HCT116 (cell line): ENCODE measurements at regions not wholly inside any gene's neighbourhood (a gene's known extent, or its start where the extent isn't known, plus 50 kb on each side); places are given as distances from the start of the nearest gene placed in this dataset.
A peak's percentile ranks its signal among the peaks of the same experiment; 100 is the strongest.

Experiments
- ATAC-seq: fragments of 200-7000 bp; cut with Tn5 transposase; 2 replicates; pipeline ENCODE4 v1.9.1; 2020; ENCODE audit warnings: mild to moderate bottlenecking, moderate library complexity
- BruUV-seq: library from RNA; stranded (reverse); fragments of 400-500 nt; replicated peaks from 2 replicates; lab custom pipeline; 2021; lab: Mats Ljungman, UMichigan
- CTCF ChIA-PET: fragments of 300-600 bp; sonication (Branson Sonifier 250); formaldehyde crosslinking; loops from one replicate; lab custom pipeline; 2021; ENCODE audit warnings: antibody characterized with exemption; lab: Charles Lee
- POLR2A ChIA-PET: fragments of 300-600, 350-600 bp; sonication (Branson Sonifier 250); formaldehyde crosslinking; loops from one replicate; lab custom pipeline; 2021; ENCODE audit warnings: antibody characterized with exemption; lab: Charles Lee
- RAD21 ChIA-PET, 2 experiments: fragments of 300-600 bp; sonication (Branson Sonifier 250); formaldehyde crosslinking; loops; one replicate each; lab custom pipeline; 2023; ENCODE audit warnings: low total read pairs in 2 of 2; ENCODE audit not compliant: uncharacterized antibody in 2 of 2, unreplicated experiment in 2 of 2, low non-redundant PET in 1 of 2; lab: Charles Lee
- DNase-seq: peaks from one replicate; pipeline ENCODE4 v3.0.0-alpha.2; 2010; ENCODE audit warnings: low read depth, low spot score
- H2AFZ ChIP-seq: fragments of 200-600 bp; shearing (Covaris generic), sonication (generic); 2 replicates; pipeline ENCODE4 v1.6.1; 2017; ENCODE audit warnings: low read depth, mixed run types, mixed read lengths, antibody characterized with exemption, low read length; ENCODE audit not compliant: poor library complexity, severe bottlenecking
- H3K27ac ChIP-seq: 2 replicates; pipeline ENCODE4 v1.5.1; 2012; ENCODE audit warnings: low read depth, low read length
- H3K27me3 ChIP-seq: fragments of 200-600 bp; sonication (generic); 2 replicates; pipeline ENCODE4 v1.6.1; 2016; ENCODE audit warnings: mixed run types, low read length, mixed read lengths; ENCODE audit not compliant: insufficient read depth
- H3K36me3 ChIP-seq, 2 experiments: fragments of 200-500 bp in 1 of 2; fragments of 200-600 bp in 1 of 2; sonication (Bioruptor generic) in 1 of 2; sonication (generic) in 1 of 2; 2 replicates each; pipeline versions ENCODE4 v1.5.1 to v1.6.1; 2014 to 2016; ENCODE audit warnings: low read length in 2 of 2, inconsistent platforms in 1 of 2, mixed read lengths in 1 of 2, mixed run types in 1 of 2; ENCODE audit not compliant: insufficient read depth in 2 of 2, control insufficient read depth in 1 of 2
- H3K4me1 ChIP-seq, 2 experiments: fragments of 200-600 bp in 1 of 2; sonication (generic) in 1 of 2; 2 replicates each; pipeline versions ENCODE4 v1.5.1 to v1.6.1; 2012 to 2017; ENCODE audit warnings: low read length in 2 of 2, inconsistent platforms in 1 of 2, mild to moderate bottlenecking in 1 of 2, mixed read lengths in 1 of 2, mixed run types in 1 of 2, moderate library complexity in 1 of 2; ENCODE audit not compliant: insufficient read depth in 2 of 2, control insufficient read depth in 1 of 2
- H3K4me2 ChIP-seq: fragments of 200-600 bp; sonication (generic); 2 replicates; pipeline ENCODE4 v1.6.1; 2017; ENCODE audit warnings: mixed run types, low read length, mixed read lengths
- H3K4me3 ChIP-seq, 2 experiments: fragments of 200-600 bp in 1 of 2; sonication (generic) in 1 of 2; replicated peaks in 1 of 2; 2 replicates each; pipeline ENCODE4 v1.5.1; 2011 to 2016; ENCODE audit warnings: low read length in 2 of 2, control low read depth in 1 of 2, low read depth in 1 of 2, mild to moderate bottlenecking in 1 of 2, mixed read lengths in 1 of 2, mixed run types in 1 of 2
- H3K79me2 ChIP-seq: fragments of 200-600 bp; sonication (generic); 2 replicates; pipeline ENCODE4 v1.6.1; 2017; ENCODE audit warnings: mild to moderate bottlenecking, mixed run types, low read length, moderate library complexity, mixed read lengths; ENCODE audit not compliant: insufficient read depth
- H3K9ac ChIP-seq: fragments of 200-600 bp; sonication (generic); 2 replicates; pipeline ENCODE4 v1.6.1; 2016; ENCODE audit warnings: low read length, mixed read lengths
- H3K9me2 ChIP-seq: fragments of 200-600 bp; sonication (generic), shearing (Covaris generic); 2 replicates; pipeline ENCODE4 v1.6.1; 2017; ENCODE audit warnings: mixed run types, mild to moderate bottlenecking, moderate library complexity; ENCODE audit not compliant: insufficient read depth
- H3K9me3 ChIP-seq, 2 experiments: fragments of 200-500 bp in 1 of 2; fragments of 200-600 bp in 1 of 2; sonication (Bioruptor generic) in 1 of 2; sonication (generic) in 1 of 2; 2 replicates each; pipeline ENCODE4 v1.6.1; 2014 to 2017; ENCODE audit warnings: low read length in 2 of 2, mixed read lengths in 2 of 2, inconsistent platforms in 1 of 2, low read depth in 1 of 2, mild to moderate bottlenecking in 1 of 2, mixed run types in 1 of 2, moderate library complexity in 1 of 2; ENCODE audit not compliant: control insufficient read depth in 1 of 2, insufficient read depth in 1 of 2
- H4K20me1 ChIP-seq: fragments of 200-600 bp; sonication (generic), shearing (Covaris generic); 2 replicates; pipeline ENCODE4 v1.6.1; 2017; ENCODE audit warnings: mixed run types, mild to moderate bottlenecking, moderate library complexity; ENCODE audit not compliant: insufficient read depth
- CBX3 ChIP-seq: IDR thresholded peaks from 2 replicates; pipeline ENCODE4 v1.6.1; 2012; ENCODE audit warnings: low read depth
- CTCF ChIP-seq, 3 experiments: fragments of 200-600 bp in 1 of 3; sonication (generic) in 1 of 3; IDR thresholded peaks in 2 of 3; conservative IDR thresholded peaks in 1 of 3; 2 replicates each; pipeline ENCODE4 v1.5.1; 2012 to 2017; ENCODE audit warnings: low read depth in 2 of 3, low read length in 2 of 3, antibody characterized with exemption in 1 of 3, borderline replicate concordance in 1 of 3, control low read depth in 1 of 3, mild to moderate bottlenecking in 1 of 3, mixed read lengths in 1 of 3, mixed run types in 1 of 3, moderate library complexity in 1 of 3; ENCODE audit not compliant: insufficient read depth in 1 of 3
- EGR1 ChIP-seq: IDR thresholded peaks from 2 replicates; pipeline ENCODE4 v1.6.1; 2012; ENCODE audit warnings: low read depth
- ELF1 ChIP-seq: IDR thresholded peaks from 2 replicates; pipeline ENCODE4 v1.6.1; 2012; ENCODE audit warnings: low read depth, borderline replicate concordance
- POLR2AphosphoS5 ChIP-seq: IDR thresholded peaks from 2 replicates; pipeline ENCODE4 v1.6.1; 2011; ENCODE audit warnings: mild to moderate bottlenecking, low read depth, low read length, moderate library complexity
- REST ChIP-seq: IDR thresholded peaks from 2 replicates; pipeline ENCODE4 v1.6.1; 2012; ENCODE audit warnings: low read depth
- SRF ChIP-seq: IDR thresholded peaks from 2 replicates; pipeline ENCODE4 v1.6.1; 2012; ENCODE audit warnings: low read depth
- TCF7L2 ChIP-seq: IDR thresholded peaks from 2 replicates; pipeline ENCODE4 v1.7.0; 2011; ENCODE audit warnings: borderline replicate concordance, inconsistent platforms; ENCODE audit not compliant: insufficient read depth, insufficient read length; ENCODE audit errors: extremely low read depth
- YY1 ChIP-seq: IDR thresholded peaks from 2 replicates; pipeline ENCODE4 v1.6.1; 2011; ENCODE audit warnings: low read length, low read depth, moderate library complexity, mild to moderate bottlenecking; ENCODE audit not compliant: insufficient replicate concordance; ENCODE audit errors: extremely low read depth
- ZFX ChIP-seq: fragments of 450-650 bp; IDR thresholded peaks from 2 replicates; pipeline ENCODE4 v1.6.1; 2017
- intact Hi-C: fragments of 100-400 bp; cut with micrococcal nuclease; formaldehyde crosslinking; loops from 2 replicates; pipeline ENCODE4 v1.10.0; 2022
- TF ChIP-seq, protein P1 (sequence below): IDR thresholded peaks from 2 replicates; pipeline ENCODE4 v1.6.1; 2011; ENCODE audit warnings: mild to moderate bottlenecking, low read length, moderate library complexity; ENCODE audit not compliant: insufficient replicate concordance; ENCODE audit errors: extremely low read depth

GRCh38 chr1:87644033-87644578 lies 315.4 kb downstream of the LMO4 start:
- Histone ChIP-seq H3K36me3 (no peaks in the 10 kb centered on the region), H3K27ac (no peak overlapping the region), H3K27me3 (no peaks in the 10 kb centered on the region), H3K4me3 (no peak overlapping the region), H3K9me3 (no peaks in the 10 kb centered on the region), H3K9ac (no peak overlapping the region), H3K4me1 (peaks cover 0 to 5% of the 10 kb centered on the region in 2 experiments; a peak in 1 of 4 replicates), H3K9me2 (no peaks in the 10 kb centered on the region), H3K4me2 (no peak overlapping the region), H2AFZ (no peak overlapping the region), H4K20me1 (no peaks in the 10 kb centered on the region), H3K79me2 (no peaks in the 10 kb centered on the region)
- TF ChIP-seq TCF7L2 = no peak
- no peak for TF ChIP-seq CTCF (IDR thresholded peaks at IDR 0.05 in 2 of 3, conservative IDR thresholded peaks at IDR 0.05 in 1 of 3; ENCODE audit: borderline replicate concordance in 1 of 3, insufficient read depth in 1 of 3, low read depth in 2 of 3, low read length in 2 of 3)
- no peak for TF ChIP-seq SRF
- POLR2A ChIA-PET = no interaction called here
- BruUV-seq = no TSS peak
- ATAC-seq = no peak
- no peak for DNase-seq
- CTCF ChIA-PET = no interaction called here
- intact Hi-C loops = no loop called here
- RAD21 ChIA-PET = no interaction called here

DNA sequence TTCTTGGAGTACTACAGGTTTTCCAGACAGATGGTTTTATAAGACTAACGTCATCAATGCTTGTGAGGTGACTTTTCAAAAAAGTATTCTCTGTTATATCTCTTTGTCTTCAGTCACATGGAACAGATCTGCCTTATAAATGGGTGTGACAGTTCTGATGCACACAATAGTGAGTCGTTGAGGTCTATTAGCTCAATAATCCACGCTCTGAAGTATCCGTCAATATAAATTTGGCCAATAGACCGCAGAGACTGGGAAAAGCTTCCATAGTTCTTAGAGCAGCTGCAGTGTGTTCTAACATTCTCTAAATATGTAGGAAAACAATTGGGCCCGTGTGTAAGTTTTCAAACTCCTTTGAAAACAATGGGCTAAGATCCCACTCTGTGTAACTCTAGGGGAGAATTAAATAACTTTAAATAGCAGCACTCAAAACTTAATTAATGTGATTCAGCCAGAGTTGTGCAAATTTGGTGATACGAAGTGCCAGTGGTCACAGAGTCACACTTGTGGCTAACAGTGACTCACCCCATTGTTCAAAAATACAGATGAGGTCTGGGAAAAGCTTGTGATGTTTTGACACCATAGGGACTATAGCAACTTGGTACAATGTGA lies 316.0 kb downstream of the LMO4 start:
- no peaks in the 10 kb centered on the region for H3K27me3 ChIP-seq
- no TSS peak for BruUV-seq
- CTCF ChIA-PET = no interaction called here
- POLR2A ChIA-PET = no interaction called here
- RAD21 ChIA-PET = no interaction called here
- no peaks in the 10 kb centered on the region for H3K36me3 ChIP-seq
- no peak overlapping the region for H3K4me3 ChIP-seq
- H4K20me1 ChIP-seq = no peaks in the 10 kb centered on the region
- intact Hi-C loops = no loop called here
- ATAC-seq (0 out of 2 replicates have a peak, but pooled peaks have one; percentile 46), DNase-seq (no peak)
- H3K9me2 ChIP-seq = no peaks in the 10 kb centered on the region
- no peak overlapping the region for H3K4me2 ChIP-seq
- H3K9ac ChIP-seq = no peak overlapping the region
- H3K4me1 ChIP-seq = peaks cover 0 to 5% of the 10 kb centered on the region in 2 experiments; a peak in 1 of 4 replicates
- H3K9me3 ChIP-seq = no peaks in the 10 kb centered on the region
- no peaks in the 10 kb centered on the region for H3K79me2 ChIP-seq
- no peak overlapping the region for H3K27ac ChIP-seq
- H2AFZ ChIP-seq = no peak overlapping the region
- TF ChIP-seq ZFX = no peak
- TF ChIP-seq ELF1 = no peak
- TF ChIP-seq, protein P1, sequence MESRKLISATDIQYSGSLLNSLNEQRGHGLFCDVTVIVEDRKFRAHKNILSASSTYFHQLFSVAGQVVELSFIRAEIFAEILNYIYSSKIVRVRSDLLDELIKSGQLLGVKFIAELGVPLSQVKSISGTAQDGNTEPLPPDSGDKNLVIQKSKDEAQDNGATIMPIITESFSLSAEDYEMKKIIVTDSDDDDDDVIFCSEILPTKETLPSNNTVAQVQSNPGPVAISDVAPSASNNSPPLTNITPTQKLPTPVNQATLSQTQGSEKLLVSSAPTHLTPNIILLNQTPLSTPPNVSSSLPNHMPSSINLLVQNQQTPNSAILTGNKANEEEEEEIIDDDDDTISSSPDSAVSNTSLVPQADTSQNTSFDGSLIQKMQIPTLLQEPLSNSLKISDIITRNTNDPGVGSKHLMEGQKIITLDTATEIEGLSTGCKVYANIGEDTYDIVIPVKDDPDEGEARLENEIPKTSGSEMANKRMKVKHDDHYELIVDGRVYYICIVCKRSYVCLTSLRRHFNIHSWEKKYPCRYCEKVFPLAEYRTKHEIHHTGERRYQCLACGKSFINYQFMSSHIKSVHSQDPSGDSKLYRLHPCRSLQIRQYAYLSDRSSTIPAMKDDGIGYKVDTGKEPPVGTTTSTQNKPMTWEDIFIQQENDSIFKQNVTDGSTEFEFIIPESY = no peak
- no peak for TF ChIP-seq POLR2AphosphoS5
- TF ChIP-seq YY1 = no peak
- no peak for TF ChIP-seq CBX3
- no peak for TF ChIP-seq EGR1
- no peak for TF ChIP-seq REST
